DOHH2 (cell line): ENCODE measurements at regions not wholly inside any gene's neighbourhood (a gene's known extent, or its start where the extent isn't known, plus 50 kb on each side); places are given as distances from the start of the nearest gene placed in this dataset.

ENCODE experiments used
- H3F3A ChIP-seq: fragments of 200-600 bp; sonication (generic), shearing (Covaris generic); 2 replicates; pipeline ENCODE4 v1.6.0; 2016; ENCODE audit warnings: antibody characterized with exemption, mild to moderate bottlenecking; ENCODE audit not compliant: control insufficient read depth, insufficient read depth
- H3K27ac ChIP-seq: fragments of 200-600 bp; sonication (generic); 2 replicates; pipeline ENCODE4 v1.5.1; 2014; ENCODE audit warnings: low read depth, mild to moderate bottlenecking, low read length, moderate library complexity
- H3K27me3 ChIP-seq: fragments of 200-600 bp; sonication (generic); 2 replicates; pipeline ENCODE4 v1.6.1; 2014; ENCODE audit warnings: mild to moderate bottlenecking, low read length, mixed read lengths; ENCODE audit not compliant: control insufficient read depth
- H3K36me3 ChIP-seq: fragments of 200-600 bp; sonication (generic); 2 replicates; pipeline ENCODE4 v1.6.1; 2014; ENCODE audit warnings: mild to moderate bottlenecking, low read length, moderate library complexity, mixed read lengths; ENCODE audit not compliant: control insufficient read depth
- H3K4me1 ChIP-seq: fragments of 200-600 bp; sonication (generic); 2 replicates; pipeline ENCODE4 v1.6.1; 2014; ENCODE audit warnings: mild to moderate bottlenecking, low read length, mixed read lengths; ENCODE audit not compliant: control insufficient read depth
- H3K4me2 ChIP-seq: fragments of 200-600 bp; sonication (generic); 2 replicates; pipeline ENCODE4 v1.6.0; 2014; ENCODE audit warnings: mild to moderate bottlenecking, low read length, moderate library complexity
- H3K4me3 ChIP-seq: fragments of 200-600 bp; sonication (generic); 2 replicates; pipeline ENCODE4 v1.5.1; 2014; ENCODE audit warnings: mild to moderate bottlenecking, low read length, mixed read lengths
- H3K79me2 ChIP-seq: fragments of 200-600 bp; sonication (generic); 2 replicates; pipeline ENCODE4 v1.6.1; 2014; ENCODE audit warnings: mild to moderate bottlenecking, low read length, mixed read lengths; ENCODE audit not compliant: control insufficient read depth
- H3K9me2 ChIP-seq: fragments of 200-600 bp; sonication (generic); replicated peaks from 2 replicates; pipeline ENCODE4 v1.6.1; 2014; ENCODE audit warnings: mild to moderate bottlenecking, low read length, mixed read lengths; ENCODE audit not compliant: control insufficient read depth
- H3K9me3 ChIP-seq: fragments of 200-600 bp; sonication (generic); 2 replicates; pipeline ENCODE4 v1.6.1; 2014; ENCODE audit warnings: antibody characterized with exemption, low read length, mixed read lengths; ENCODE audit not compliant: control insufficient read depth, insufficient read depth
- H4K20me1 ChIP-seq: fragments of 200-600 bp; sonication (generic); 2 replicates; pipeline ENCODE4 v1.6.0; 2014; ENCODE audit warnings: low read depth, mild to moderate bottlenecking, antibody characterized with exemption, low read length, moderate library complexity; ENCODE audit not compliant: control insufficient read depth, insufficient read depth
- EZH2phosphoT487 ChIP-seq: fragments of 200-600 bp; sonication (generic); IDR thresholded peaks from 2 replicates; pipeline ENCODE4 v1.6.1; 2017; ENCODE audit warnings: borderline replicate concordance, mild to moderate bottlenecking, antibody characterized with exemption, low read length, moderate library complexity, mixed read lengths
- TF ChIP-seq, protein P1 (sequence below): fragments of 200-600 bp; sonication (generic); IDR thresholded peaks from one replicate; pipeline ENCODE4 v1.5.1; 2014; ENCODE audit warnings: antibody characterized with exemption, mild to moderate bottlenecking, low read depth, low read length; ENCODE audit not compliant: poor library complexity, severe bottlenecking

DNA sequence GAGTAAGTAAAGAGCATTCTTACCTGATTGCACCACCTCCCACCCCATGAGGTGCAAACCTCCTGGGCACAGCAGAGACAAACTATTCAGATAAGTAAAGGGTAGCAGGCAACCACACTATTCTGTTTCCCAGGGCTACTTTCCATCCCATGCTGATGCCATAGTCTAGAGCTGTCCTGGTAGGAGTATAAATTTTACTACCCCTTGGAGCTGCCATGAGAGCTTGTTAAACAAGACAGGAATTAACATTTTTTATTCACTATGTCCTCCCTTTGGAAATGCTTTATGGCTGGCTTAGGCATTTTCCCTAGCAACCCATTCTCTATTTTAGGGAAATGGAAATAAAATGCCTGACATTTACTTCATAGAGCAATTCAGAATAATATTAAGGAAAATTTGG lies 324.6 kb upstream of the USP25 start:
- no peaks in the 10 kb centered on the region for H3K36me3 ChIP-seq
- no peak for TF ChIP-seq EZH2phosphoT487
- TF ChIP-seq, protein P1, sequence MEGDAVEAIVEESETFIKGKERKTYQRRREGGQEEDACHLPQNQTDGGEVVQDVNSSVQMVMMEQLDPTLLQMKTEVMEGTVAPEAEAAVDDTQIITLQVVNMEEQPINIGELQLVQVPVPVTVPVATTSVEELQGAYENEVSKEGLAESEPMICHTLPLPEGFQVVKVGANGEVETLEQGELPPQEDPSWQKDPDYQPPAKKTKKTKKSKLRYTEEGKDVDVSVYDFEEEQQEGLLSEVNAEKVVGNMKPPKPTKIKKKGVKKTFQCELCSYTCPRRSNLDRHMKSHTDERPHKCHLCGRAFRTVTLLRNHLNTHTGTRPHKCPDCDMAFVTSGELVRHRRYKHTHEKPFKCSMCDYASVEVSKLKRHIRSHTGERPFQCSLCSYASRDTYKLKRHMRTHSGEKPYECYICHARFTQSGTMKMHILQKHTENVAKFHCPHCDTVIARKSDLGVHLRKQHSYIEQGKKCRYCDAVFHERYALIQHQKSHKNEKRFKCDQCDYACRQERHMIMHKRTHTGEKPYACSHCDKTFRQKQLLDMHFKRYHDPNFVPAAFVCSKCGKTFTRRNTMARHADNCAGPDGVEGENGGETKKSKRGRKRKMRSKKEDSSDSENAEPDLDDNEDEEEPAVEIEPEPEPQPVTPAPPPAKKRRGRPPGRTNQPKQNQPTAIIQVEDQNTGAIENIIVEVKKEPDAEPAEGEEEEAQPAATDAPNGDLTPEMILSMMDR = no peak
- no peaks in the 10 kb centered on the region for H3K4me1 ChIP-seq
- H3K9me3 ChIP-seq = no peaks in the 10 kb centered on the region; the same call in 1 of the 2 replicates
- H3K9me2 ChIP-seq = no peaks in the 10 kb centered on the region
- no peaks in the 10 kb centered on the region for H3F3A ChIP-seq
- H3K79me2 ChIP-seq = no peaks in the 10 kb centered on the region
- H3K4me2 ChIP-seq = no peak overlapping the region
- H3K4me3 ChIP-seq = no peak overlapping the region
- no peaks in the 10 kb centered on the region for H3K27me3 ChIP-seq
- H4K20me1 ChIP-seq = no peaks in the 10 kb centered on the region
- H3K27ac ChIP-seq = no peak overlapping the region

DNA sequence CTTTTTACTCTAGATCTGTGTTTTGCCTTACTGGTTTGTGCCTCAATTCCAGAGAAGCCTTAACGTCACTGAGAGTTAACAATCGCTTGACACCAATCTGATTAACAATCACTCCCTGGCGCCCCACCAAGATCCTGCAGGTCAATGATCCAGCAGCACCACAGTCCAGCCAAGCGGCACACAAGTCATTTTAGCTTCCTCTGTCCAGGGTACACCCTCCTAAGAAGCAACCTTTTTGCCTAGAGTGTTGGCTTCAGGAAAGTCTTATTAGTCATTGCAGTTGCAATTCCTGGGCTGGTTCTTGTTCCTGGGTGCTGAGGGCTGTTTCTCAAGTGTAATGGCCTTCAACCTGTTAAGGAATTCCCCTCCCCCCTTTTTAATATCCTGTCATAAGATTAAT lies 323.0 kb upstream of the USP25 start:
- no peaks in the 10 kb centered on the region for H3K27me3 ChIP-seq
- H3K4me3 ChIP-seq = no peak overlapping the region
- H3K4me1 ChIP-seq = no peaks in the 10 kb centered on the region
- H3K9me2 ChIP-seq = no peaks in the 10 kb centered on the region
- no peak overlapping the region for H3K4me2 ChIP-seq
- no peak overlapping the region for H3K27ac ChIP-seq
- H3F3A ChIP-seq = no peaks in the 10 kb centered on the region
- H3K36me3 ChIP-seq = no peaks in the 10 kb centered on the region
- no peaks in the 10 kb centered on the region; the same call in 1 of the 2 replicates for H3K9me3 ChIP-seq
- TF ChIP-seq EZH2phosphoT487 = no peak
- TF ChIP-seq, protein P1 = no peak
- no peaks in the 10 kb centered on the region for H3K79me2 ChIP-seq
- no peaks in the 10 kb centered on the region for H4K20me1 ChIP-seq

DNA sequence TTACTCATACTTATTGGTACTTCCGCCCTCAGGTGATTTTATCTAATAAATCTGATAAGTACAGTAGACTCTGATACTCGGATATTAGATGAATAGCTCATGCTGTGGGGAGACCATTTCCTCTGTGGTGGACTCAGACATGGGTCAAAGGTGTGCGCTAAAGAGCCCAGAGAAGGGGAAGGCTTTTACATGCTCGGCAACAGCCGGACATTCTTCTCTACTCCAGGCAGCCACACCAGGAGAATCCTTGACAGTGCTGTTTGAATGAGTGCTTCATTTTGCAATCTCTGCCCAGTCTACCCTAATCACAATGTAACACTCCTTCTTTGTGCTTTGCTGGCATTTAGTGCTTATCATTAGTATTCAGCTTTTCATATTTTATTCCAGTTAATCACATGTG lies 322.2 kb upstream of the USP25 start:
- Histone ChIP-seq H3K9me2 (no peaks in the 10 kb centered on the region), H3K9me3 (no peaks in the 10 kb centered on the region; the same call in 1 of the 2 replicates), H3K4me3 (no peak overlapping the region), H3K79me2 (no peaks in the 10 kb centered on the region), H4K20me1 (no peaks in the 10 kb centered on the region), H3K4me1 (no peaks in the 10 kb centered on the region), H3F3A (no peaks in the 10 kb centered on the region), H3K27me3 (no peaks in the 10 kb centered on the region), H3K36me3 (no peaks in the 10 kb centered on the region), H3K4me2 (no peak overlapping the region), H3K27ac (no peak overlapping the region)
- TF ChIP-seq, protein P1 = no peak
- TF ChIP-seq EZH2phosphoT487 = no peak
